Liver (tissue), 3 donors: ENCODE measurements at regions not wholly inside any gene's neighbourhood (a gene's known extent, or its start where the extent isn't known, plus 50 kb on each side); places are given as distances from the start of the nearest gene placed in this dataset.

Experiments
- EGR1 ChIP-seq, 2 donors: IDR thresholded peaks; 2 replicates each; pipeline ENCODE4 v1.6.1; 2016 to 2018; ENCODE audit warnings: antibody characterized with exemption in 2 of 2, low read depth in 2 of 2
- FOXA1 ChIP-seq: IDR thresholded peaks from 2 replicates; pipeline ENCODE4 v1.6.1; 2016; ENCODE audit warnings: antibody characterized with exemption
- GABPA ChIP-seq, 2 donors: IDR thresholded peaks in 1 of 2; conservative IDR thresholded peaks in 1 of 2; 2 replicates each; pipeline ENCODE4 v1.6.1; 2016; ENCODE audit warnings: antibody characterized with exemption in 2 of 2, mild to moderate bottlenecking in 1 of 2, moderate library complexity in 1 of 2
- HNF4G ChIP-seq: IDR thresholded peaks from 2 replicates; pipeline ENCODE4 v1.6.1; 2016; ENCODE audit warnings: antibody characterized with exemption
- JUND ChIP-seq, 2 donors: IDR thresholded peaks; 2 replicates each; pipeline ENCODE4 v1.6.1; 2016; ENCODE audit warnings: antibody characterized with exemption in 2 of 2
- RAD21 ChIP-seq, 2 donors: IDR thresholded peaks; 2 replicates each; pipeline ENCODE4 v1.6.1; 2016; ENCODE audit warnings: antibody characterized with exemption in 2 of 2, mild to moderate bottlenecking in 2 of 2
- SP1 ChIP-seq: IDR thresholded peaks from 2 replicates; pipeline ENCODE4 v1.6.1; 2018; ENCODE audit warnings: antibody characterized with exemption, mild to moderate bottlenecking
- TAF1 ChIP-seq: conservative IDR thresholded peaks from 2 replicates; pipeline ENCODE4 v1.6.1; 2016; ENCODE audit warnings: antibody characterized with exemption, mild to moderate bottlenecking
- TF ChIP-seq, protein P1 (sequence below): fragments of 150-350 bp; IDR thresholded peaks from 2 replicates; pipeline ENCODE4 v1.5.1; 2017; ENCODE audit warnings: improper control_type of control experiment, low read depth, low read length; ENCODE audit not compliant: missing input control
- TF ChIP-seq, protein P2 (sequence below): IDR thresholded peaks from 2 replicates; pipeline ENCODE4 v1.6.1; 2016; ENCODE audit warnings: antibody characterized with exemption
- TF ChIP-seq, protein P3 (sequence below): IDR thresholded peaks from 2 replicates; pipeline ENCODE4 v1.6.1; 2016; ENCODE audit warnings: antibody characterized with exemption
- TF ChIP-seq, protein P4 (sequence below): IDR thresholded peaks from 2 replicates; pipeline ENCODE4 v1.6.1; 2016; ENCODE audit warnings: antibody characterized with exemption, mild to moderate bottlenecking
- donor health status: healthy.
- donor health status: healthy.

DNA sequence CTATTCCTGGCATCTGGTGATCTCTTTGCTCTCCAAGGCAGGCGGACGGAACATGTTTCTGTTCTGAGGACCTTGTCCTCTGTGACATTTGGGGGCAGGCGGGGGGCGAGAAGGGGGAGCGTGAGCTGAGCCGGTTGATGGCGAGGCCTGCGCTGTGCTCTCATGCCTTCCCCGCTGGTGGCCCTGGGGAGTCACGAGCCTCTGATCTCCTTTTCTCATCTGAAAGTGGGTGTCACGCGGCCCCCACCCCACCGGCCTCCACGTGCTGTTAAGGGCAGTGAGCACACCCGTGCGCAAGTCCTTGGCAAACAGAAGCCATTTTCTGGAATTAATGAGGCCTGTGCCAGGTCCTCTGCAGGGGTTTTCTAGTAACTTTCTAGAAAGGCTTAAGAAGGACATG, 102.8 kb upstream of the ACTRT2 start:
- TF ChIP-seq TAF1, result no peak
- no peak for TF ChIP-seq EGR1 (IDR thresholded peaks at IDR 0.05; ENCODE audit: low read depth in 2 of 2)
- TF ChIP-seq SP1, result no peak
- TF ChIP-seq, protein P1, sequence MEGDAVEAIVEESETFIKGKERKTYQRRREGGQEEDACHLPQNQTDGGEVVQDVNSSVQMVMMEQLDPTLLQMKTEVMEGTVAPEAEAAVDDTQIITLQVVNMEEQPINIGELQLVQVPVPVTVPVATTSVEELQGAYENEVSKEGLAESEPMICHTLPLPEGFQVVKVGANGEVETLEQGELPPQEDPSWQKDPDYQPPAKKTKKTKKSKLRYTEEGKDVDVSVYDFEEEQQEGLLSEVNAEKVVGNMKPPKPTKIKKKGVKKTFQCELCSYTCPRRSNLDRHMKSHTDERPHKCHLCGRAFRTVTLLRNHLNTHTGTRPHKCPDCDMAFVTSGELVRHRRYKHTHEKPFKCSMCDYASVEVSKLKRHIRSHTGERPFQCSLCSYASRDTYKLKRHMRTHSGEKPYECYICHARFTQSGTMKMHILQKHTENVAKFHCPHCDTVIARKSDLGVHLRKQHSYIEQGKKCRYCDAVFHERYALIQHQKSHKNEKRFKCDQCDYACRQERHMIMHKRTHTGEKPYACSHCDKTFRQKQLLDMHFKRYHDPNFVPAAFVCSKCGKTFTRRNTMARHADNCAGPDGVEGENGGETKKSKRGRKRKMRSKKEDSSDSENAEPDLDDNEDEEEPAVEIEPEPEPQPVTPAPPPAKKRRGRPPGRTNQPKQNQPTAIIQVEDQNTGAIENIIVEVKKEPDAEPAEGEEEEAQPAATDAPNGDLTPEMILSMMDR, result no peak
- TF ChIP-seq, protein P2, sequence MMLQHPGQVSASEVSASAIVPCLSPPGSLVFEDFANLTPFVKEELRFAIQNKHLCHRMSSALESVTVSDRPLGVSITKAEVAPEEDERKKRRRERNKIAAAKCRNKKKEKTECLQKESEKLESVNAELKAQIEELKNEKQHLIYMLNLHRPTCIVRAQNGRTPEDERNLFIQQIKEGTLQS, result no peak
- TF ChIP-seq JUND (IDR thresholded peaks at IDR 0.05), result no peak
- TF ChIP-seq, protein P3, sequence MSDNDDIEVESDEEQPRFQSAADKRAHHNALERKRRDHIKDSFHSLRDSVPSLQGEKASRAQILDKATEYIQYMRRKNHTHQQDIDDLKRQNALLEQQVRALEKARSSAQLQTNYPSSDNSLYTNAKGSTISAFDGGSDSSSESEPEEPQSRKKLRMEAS, result no peak
- TF ChIP-seq GABPA (IDR thresholded peaks at IDR 0.05 in 1 of 2, conservative IDR thresholded peaks at IDR 0.05 in 1 of 2), result no peak
- no peak for TF ChIP-seq RAD21 (IDR thresholded peaks at IDR 0.05)
- TF ChIP-seq, protein P4, sequence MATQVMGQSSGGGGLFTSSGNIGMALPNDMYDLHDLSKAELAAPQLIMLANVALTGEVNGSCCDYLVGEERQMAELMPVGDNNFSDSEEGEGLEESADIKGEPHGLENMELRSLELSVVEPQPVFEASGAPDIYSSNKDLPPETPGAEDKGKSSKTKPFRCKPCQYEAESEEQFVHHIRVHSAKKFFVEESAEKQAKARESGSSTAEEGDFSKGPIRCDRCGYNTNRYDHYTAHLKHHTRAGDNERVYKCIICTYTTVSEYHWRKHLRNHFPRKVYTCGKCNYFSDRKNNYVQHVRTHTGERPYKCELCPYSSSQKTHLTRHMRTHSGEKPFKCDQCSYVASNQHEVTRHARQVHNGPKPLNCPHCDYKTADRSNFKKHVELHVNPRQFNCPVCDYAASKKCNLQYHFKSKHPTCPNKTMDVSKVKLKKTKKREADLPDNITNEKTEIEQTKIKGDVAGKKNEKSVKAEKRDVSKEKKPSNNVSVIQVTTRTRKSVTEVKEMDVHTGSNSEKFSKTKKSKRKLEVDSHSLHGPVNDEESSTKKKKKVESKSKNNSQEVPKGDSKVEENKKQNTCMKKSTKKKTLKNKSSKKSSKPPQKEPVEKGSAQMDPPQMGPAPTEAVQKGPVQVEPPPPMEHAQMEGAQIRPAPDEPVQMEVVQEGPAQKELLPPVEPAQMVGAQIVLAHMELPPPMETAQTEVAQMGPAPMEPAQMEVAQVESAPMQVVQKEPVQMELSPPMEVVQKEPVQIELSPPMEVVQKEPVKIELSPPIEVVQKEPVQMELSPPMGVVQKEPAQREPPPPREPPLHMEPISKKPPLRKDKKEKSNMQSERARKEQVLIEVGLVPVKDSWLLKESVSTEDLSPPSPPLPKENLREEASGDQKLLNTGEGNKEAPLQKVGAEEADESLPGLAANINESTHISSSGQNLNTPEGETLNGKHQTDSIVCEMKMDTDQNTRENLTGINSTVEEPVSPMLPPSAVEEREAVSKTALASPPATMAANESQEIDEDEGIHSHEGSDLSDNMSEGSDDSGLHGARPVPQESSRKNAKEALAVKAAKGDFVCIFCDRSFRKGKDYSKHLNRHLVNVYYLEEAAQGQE, result no peak
- no peak for TF ChIP-seq HNF4G
- no peak for TF ChIP-seq FOXA1
